Retinal pigment epithelial cell (primary cell): ENCODE measurements at regions not wholly inside any gene's neighbourhood (a gene's known extent, or its start where the extent isn't known, plus 50 kb on each side); places are given as distances from the start of the nearest gene placed in this dataset.
"Not testable (repeated sequence)": the region's sequence is repeated elsewhere in the genome, so short reads cannot be mapped to it uniquely, and the experiment has no call there.

Source experiments
- DNase-seq: peaks from one replicate; pipeline ENCODE4 v3.0.0-alpha.2; 2010; ENCODE audit warnings: low read depth
- H3K4me3 ChIP-seq: 2 replicates; pipeline ENCODE4 v1.5.1; 2011; ENCODE audit warnings: mild to moderate bottlenecking, low read length, control low read depth, moderate library complexity
- CTCF ChIP-seq: conservative IDR thresholded peaks from 2 replicates; pipeline ENCODE4 v1.5.1; 2011; ENCODE audit warnings: low read depth, low read length, control low read depth, inconsistent platforms

- TF ChIP-seq CTCF, result no peak
- H3K4me3 ChIP-seq, result no peak overlapping the region
- DNase-seq, result no peak
These were observed 239.7 kb downstream of the S1PR1 start for GRCh38 chr1:101476541-101476940.

GRCh38 chr1:101479945-101480344 lies 243.1 kb downstream of the S1PR1 start:
- no peak for DNase-seq
- TF ChIP-seq CTCF, result no peak
- H3K4me3 ChIP-seq, result no peak overlapping the region

GRCh38 chr1:101482306-101482705 lies 245.5 kb downstream of the S1PR1 start:
- no peak for TF ChIP-seq CTCF
- no peak for DNase-seq
- no peak overlapping the region for H3K4me3 ChIP-seq

- TF ChIP-seq CTCF, result no peak
- H3K4me3 ChIP-seq, result no peak overlapping the region
- DNase-seq, result no peak
These were observed 247.3 kb downstream of the S1PR1 start for GRCh38 chr1:101483982-101484688.

- peak; percentile 65 for DNase-seq
- no peak overlapping the region for H3K4me3 ChIP-seq
- TF ChIP-seq CTCF, result no peak
These were observed 248.0 kb downstream of the S1PR1 start for GRCh38 chr1:101484689-101485338.

GRCh38 chr1:101485712-101486111 lies 248.9 kb downstream of the S1PR1 start:
- H3K4me3 ChIP-seq, result no peak overlapping the region
- no peak for TF ChIP-seq CTCF
- no peak for DNase-seq

- H3K4me3 ChIP-seq, DNase-seq: not testable (repeated sequence)
These were observed 255.3 kb downstream of the S1PR1 start for GRCh38 chr1:101492144-101492543.

- not testable (repeated sequence) for DNase-seq, H3K4me3 ChIP-seq
These were observed 257.1 kb downstream of the S1PR1 start for GRCh38 chr1:101493920-101494319.
